ENCODE measurements at regions not wholly inside any gene's neighbourhood (a gene's known extent, or its start where the extent isn't known, plus 50 kb on each side); places are given as distances from the start of the nearest gene placed in this dataset.

- BruUV-seq (replicated peaks), result no TSS peak
- Histone ChIP-seq H3K27me3 (ENCODE audit: control insufficient read depth, insufficient read depth, low read length) (no peaks in the 10 kb centered on the region), H3K36me3 (ENCODE audit: control insufficient read depth, insufficient read depth, low read length) (no peaks in the 10 kb centered on the region), H3K9me3 (ENCODE audit: control insufficient read depth, insufficient read depth, low read depth, low read length) (no peaks in the 10 kb centered on the region), H3K27ac (ENCODE audit: low read length) (peak overlapping the region; percentile 59; the same call in 1 of the 2 replicates), H3K4me3 (ENCODE audit: low read depth in 2 of 2, low read length in 2 of 2) (no peak overlapping the region), H3K4me1 (ENCODE audit: control insufficient read depth, insufficient read depth, low read length) (no peaks in the 10 kb centered on the region)
- TF ChIP-seq, protein P1, sequence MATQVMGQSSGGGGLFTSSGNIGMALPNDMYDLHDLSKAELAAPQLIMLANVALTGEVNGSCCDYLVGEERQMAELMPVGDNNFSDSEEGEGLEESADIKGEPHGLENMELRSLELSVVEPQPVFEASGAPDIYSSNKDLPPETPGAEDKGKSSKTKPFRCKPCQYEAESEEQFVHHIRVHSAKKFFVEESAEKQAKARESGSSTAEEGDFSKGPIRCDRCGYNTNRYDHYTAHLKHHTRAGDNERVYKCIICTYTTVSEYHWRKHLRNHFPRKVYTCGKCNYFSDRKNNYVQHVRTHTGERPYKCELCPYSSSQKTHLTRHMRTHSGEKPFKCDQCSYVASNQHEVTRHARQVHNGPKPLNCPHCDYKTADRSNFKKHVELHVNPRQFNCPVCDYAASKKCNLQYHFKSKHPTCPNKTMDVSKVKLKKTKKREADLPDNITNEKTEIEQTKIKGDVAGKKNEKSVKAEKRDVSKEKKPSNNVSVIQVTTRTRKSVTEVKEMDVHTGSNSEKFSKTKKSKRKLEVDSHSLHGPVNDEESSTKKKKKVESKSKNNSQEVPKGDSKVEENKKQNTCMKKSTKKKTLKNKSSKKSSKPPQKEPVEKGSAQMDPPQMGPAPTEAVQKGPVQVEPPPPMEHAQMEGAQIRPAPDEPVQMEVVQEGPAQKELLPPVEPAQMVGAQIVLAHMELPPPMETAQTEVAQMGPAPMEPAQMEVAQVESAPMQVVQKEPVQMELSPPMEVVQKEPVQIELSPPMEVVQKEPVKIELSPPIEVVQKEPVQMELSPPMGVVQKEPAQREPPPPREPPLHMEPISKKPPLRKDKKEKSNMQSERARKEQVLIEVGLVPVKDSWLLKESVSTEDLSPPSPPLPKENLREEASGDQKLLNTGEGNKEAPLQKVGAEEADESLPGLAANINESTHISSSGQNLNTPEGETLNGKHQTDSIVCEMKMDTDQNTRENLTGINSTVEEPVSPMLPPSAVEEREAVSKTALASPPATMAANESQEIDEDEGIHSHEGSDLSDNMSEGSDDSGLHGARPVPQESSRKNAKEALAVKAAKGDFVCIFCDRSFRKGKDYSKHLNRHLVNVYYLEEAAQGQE (IDR thresholded peaks at IDR 0.05; ENCODE audit: insufficient read depth in 1 of 2, low read depth in 2 of 2, low read length in 1 of 2), result no peak
- TF ChIP-seq, protein P2, sequence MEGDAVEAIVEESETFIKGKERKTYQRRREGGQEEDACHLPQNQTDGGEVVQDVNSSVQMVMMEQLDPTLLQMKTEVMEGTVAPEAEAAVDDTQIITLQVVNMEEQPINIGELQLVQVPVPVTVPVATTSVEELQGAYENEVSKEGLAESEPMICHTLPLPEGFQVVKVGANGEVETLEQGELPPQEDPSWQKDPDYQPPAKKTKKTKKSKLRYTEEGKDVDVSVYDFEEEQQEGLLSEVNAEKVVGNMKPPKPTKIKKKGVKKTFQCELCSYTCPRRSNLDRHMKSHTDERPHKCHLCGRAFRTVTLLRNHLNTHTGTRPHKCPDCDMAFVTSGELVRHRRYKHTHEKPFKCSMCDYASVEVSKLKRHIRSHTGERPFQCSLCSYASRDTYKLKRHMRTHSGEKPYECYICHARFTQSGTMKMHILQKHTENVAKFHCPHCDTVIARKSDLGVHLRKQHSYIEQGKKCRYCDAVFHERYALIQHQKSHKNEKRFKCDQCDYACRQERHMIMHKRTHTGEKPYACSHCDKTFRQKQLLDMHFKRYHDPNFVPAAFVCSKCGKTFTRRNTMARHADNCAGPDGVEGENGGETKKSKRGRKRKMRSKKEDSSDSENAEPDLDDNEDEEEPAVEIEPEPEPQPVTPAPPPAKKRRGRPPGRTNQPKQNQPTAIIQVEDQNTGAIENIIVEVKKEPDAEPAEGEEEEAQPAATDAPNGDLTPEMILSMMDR (IDR thresholded peaks at IDR 0.05), result no peak
- no peak for TF ChIP-seq SIN3A (IDR thresholded peaks at IDR 0.05; ENCODE audit: borderline replicate concordance, insufficient read depth, low read depth, low read length)
- TF ChIP-seq TCF7L2 (IDR thresholded peaks at IDR 0.05; ENCODE audit: low read depth, low read length), result no peak
- TF ChIP-seq POLR2AphosphoS5 (IDR thresholded peaks at IDR 0.05; ENCODE audit: low read depth, low read length), result no peak
- DNase-seq (ENCODE audit: low read depth, low spot score) (no peak), ATAC-seq (no peak)
- POLR2A ChIA-PET, result no interaction called here
- CTCF ChIA-PET, result no interaction called here
- intact Hi-C loops (cut with micrococcal nuclease; ENCODE audit: unreplicated experiment), result no loop called here
- in situ Hi-C loops (cut with HindIII; ENCODE audit: low pct_unique_long_range_greater_than_20kb, low sequenced_read_pairs), result no loop called here
Observed at GRCh38 chr5:96053063-96053735, 91.5 kb upstream of the ELL2 start.

DNA sequence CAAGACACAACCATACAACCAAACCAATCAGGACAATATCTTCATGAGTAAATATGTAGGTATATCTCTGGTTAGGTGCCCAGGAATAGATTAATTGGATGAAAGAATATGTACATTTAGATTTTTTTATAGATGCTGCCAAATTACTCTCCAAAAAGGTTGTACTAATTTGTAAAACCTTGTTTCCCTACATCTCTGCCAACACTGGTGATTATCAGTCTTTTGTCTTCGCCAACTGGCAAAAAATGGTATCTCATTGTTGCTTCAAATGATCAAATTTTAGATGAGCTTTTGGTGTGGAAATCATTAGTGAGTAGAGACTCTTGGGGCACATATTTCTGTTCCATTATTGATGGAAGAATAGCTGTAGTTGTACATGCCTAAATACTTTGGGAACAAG, 90.7 kb upstream of the ELL2 start:
- CTCF ChIA-PET, result no interaction called here
- intact Hi-C loops (cut with micrococcal nuclease; ENCODE audit: unreplicated experiment), result no loop called here

More for the DNA sequence above, 90.7 kb upstream of the ELL2 start:
- TF ChIP-seq SIN3A (IDR thresholded peaks at IDR 0.05; ENCODE audit: borderline replicate concordance, insufficient read depth, low read depth, low read length), result no peak
- TF ChIP-seq, protein P1 (IDR thresholded peaks at IDR 0.05; ENCODE audit: insufficient read depth in 1 of 2, low read depth in 2 of 2, low read length in 1 of 2), result no peak
- TF ChIP-seq, protein P2 (IDR thresholded peaks at IDR 0.05), result no peak
- TF ChIP-seq POLR2AphosphoS5 (IDR thresholded peaks at IDR 0.05; ENCODE audit: low read depth, low read length), result no peak
- TF ChIP-seq TCF7L2 (IDR thresholded peaks at IDR 0.05; ENCODE audit: low read depth, low read length), result no peak
- no TSS peak for BruUV-seq (replicated peaks)
- no peaks in the 10 kb centered on the region for H3K27me3 ChIP-seq (ENCODE audit: control insufficient read depth, insufficient read depth, low read length)
- DNase-seq (ENCODE audit: low read depth, low spot score) (no peak), ATAC-seq (no peak)
- no peaks in the 10 kb centered on the region for H3K36me3 ChIP-seq (ENCODE audit: control insufficient read depth, insufficient read depth, low read length)
- no peak overlapping the region for H3K4me3 ChIP-seq (ENCODE audit: low read depth in 2 of 2, low read length in 2 of 2)
- no peaks in the 10 kb centered on the region for H3K4me1 ChIP-seq (ENCODE audit: control insufficient read depth, insufficient read depth, low read length)
- H3K27ac ChIP-seq (ENCODE audit: low read length), result peak overlapping the region; percentile 59; the same call in 1 of the 2 replicates
- in situ Hi-C loops (cut with HindIII; ENCODE audit: low pct_unique_long_range_greater_than_20kb, low sequenced_read_pairs), result no loop called here
- H3K9me3 ChIP-seq (ENCODE audit: control insufficient read depth, insufficient read depth, low read depth, low read length), result no peaks in the 10 kb centered on the region
- POLR2A ChIA-PET, result no interaction called here
